ENCODE measurements at regions not wholly inside any gene's neighbourhood (a gene's known extent, or its start where the extent isn't known, plus 50 kb on each side); places are given as distances from the start of the nearest gene placed in this dataset.
A peak's percentile ranks its signal among the peaks of the same experiment; 100 is the strongest.

DNA sequence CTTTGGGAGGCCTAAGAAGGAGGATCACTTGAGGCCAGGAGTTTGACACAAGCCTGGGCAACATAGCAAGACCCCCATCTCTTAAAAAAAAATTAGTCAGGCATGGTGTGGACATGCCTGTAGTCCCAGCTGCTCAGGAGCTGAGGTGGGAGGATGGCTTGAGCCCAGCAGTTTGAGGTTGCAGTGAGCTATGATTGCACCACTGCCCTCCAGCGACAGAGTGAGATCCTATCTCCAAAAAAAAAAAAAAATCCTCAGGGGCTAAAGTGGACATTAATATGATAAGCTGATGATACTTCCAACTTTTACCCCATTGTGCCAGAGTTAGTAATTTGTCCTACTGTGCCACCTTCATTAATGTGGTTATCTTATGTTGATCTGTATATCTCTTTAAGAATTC, 327.8 kb upstream of the FMN2 start:
- TF ChIP-seq CHD2 (IDR thresholded peaks at IDR 0.05; ENCODE audit: low read length, partially characterized antibody) (no peak), MYC (IDR thresholded peaks at IDR 0.05; ENCODE audit: borderline replicate concordance, low read length) (no peak), ZNF302 (CRISPR knock-in tag; IDR thresholded peaks at IDR 0.05) (no peak), POLR2AphosphoS2 (conservative IDR thresholded peaks at IDR 0.05; ENCODE audit: low read length) (no peak), POLR2A (IDR thresholded peaks at IDR 0.05; ENCODE audit: low read length) (no peak), EP300 (IDR thresholded peaks at IDR 0.05) (no peak), MAFK (IDR thresholded peaks at IDR 0.05; ENCODE audit: partially characterized antibody) (no peak)
- TF ChIP-seq, protein P1, sequence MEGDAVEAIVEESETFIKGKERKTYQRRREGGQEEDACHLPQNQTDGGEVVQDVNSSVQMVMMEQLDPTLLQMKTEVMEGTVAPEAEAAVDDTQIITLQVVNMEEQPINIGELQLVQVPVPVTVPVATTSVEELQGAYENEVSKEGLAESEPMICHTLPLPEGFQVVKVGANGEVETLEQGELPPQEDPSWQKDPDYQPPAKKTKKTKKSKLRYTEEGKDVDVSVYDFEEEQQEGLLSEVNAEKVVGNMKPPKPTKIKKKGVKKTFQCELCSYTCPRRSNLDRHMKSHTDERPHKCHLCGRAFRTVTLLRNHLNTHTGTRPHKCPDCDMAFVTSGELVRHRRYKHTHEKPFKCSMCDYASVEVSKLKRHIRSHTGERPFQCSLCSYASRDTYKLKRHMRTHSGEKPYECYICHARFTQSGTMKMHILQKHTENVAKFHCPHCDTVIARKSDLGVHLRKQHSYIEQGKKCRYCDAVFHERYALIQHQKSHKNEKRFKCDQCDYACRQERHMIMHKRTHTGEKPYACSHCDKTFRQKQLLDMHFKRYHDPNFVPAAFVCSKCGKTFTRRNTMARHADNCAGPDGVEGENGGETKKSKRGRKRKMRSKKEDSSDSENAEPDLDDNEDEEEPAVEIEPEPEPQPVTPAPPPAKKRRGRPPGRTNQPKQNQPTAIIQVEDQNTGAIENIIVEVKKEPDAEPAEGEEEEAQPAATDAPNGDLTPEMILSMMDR (IDR thresholded peaks at IDR 0.05) = 0 out of 3 replicates have a peak, but pooled peaks have one; percentile 12
- TF ChIP-seq, protein P2, sequence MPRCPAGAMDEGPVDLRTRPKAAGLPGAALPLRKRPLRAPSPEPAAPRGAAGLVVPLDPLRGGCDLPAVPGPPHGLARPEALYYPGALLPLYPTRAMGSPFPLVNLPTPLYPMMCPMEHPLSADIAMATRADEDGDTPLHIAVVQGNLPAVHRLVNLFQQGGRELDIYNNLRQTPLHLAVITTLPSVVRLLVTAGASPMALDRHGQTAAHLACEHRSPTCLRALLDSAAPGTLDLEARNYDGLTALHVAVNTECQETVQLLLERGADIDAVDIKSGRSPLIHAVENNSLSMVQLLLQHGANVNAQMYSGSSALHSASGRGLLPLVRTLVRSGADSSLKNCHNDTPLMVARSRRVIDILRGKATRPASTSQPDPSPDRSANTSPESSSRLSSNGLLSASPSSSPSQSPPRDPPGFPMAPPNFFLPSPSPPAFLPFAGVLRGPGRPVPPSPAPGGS (IDR thresholded peaks at IDR 0.05) = no peak

Data from A549 (cell line).